DMS53 (cell line): ENCODE measurements at regions not wholly inside any gene's neighbourhood (a gene's known extent, or its start where the extent isn't known, plus 50 kb on each side); places are given as distances from the start of the nearest gene placed in this dataset.

ENCODE experiments used
- DNase-seq: peaks from one replicate; lab custom pipeline; 2025; lab: John Stamatoyannopoulos, UW

DNA sequence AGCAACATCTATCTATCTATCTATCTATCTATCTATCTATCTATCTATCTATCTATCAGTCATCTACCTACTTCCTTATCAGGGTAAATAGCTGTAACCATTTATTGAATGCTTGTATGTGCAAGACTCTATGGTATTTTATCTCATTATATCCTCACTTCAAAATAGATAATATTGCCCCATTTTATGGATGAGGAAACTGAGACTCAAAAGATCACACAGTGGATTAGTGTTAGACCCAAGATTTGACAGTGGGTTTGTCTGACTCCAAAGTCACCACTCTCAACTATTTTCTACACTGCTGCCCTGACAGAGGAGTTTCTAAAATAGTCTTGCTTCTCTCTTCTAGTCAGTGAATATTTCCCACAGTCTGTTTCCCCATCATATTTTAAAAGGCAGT lies 94.3 kb upstream of the NR3C1 start:
- DNase-seq = no peak

DNA sequence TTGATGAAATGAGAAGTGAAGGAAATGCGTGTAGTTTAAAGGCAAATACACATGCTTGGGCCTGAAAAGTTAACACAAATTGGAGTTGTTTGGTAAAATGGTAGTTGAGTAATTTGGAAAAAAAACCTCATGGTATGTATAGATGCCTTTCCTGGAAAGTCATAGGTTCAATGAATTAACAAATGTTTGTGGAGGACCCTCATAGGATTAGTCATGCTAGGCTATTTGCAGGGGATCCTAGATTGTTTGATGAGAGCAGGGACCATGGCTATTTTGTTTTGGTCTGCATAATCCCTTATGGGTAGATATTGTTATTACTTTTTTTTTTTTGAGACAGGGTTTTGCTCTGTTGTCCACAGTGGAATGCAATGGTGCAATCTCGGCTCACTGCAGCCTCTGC lies 93.5 kb upstream of the NR3C1 start:
- DNase-seq = no peak

DNA sequence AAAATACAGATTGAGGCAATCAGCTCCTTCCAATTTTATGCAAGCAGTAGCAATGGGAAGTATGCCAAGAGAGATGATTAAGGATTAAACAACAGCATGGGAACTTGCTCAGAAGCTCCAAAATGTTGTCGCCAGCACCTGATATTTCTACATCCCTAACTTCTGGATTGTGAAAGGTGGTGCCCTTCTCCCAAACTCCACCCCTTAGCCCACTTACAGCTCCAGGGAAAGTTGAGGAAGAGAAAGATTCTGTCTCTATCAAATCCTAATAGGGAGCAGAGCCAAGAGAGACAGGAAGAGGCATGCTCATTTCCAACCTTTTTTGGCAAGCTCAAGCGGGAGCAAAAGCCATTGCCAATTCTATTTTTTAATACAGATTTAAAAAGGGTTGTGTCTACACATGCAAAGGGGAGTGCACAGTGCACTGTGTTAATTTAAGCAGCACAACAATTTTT lies 92.4 kb upstream of the NR3C1 start:
- DNase-seq = no peak

DNA sequence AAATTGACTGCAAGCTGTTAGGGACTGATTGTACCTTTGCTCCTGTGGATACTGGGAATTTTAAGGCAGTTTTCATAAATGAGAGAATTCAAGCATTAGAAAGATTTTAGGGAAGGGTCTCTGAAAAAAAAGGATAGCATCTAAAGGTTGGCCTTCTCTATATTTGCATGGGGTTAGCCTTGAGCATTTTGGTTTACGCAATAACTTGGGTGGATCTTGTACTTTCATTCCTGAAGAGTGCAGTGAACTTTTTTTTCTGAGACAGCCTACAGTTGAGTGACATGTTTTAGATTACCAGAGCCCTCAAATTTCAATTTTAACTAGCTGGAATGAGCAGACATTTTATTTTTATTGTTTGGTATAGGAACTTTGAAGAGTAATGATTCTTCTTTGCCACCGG lies 91.6 kb upstream of the NR3C1 start:
- DNase-seq = no peak

GRCh38 chr5:143494595-143494994 lies 91.1 kb upstream of the NR3C1 start:
- DNase-seq = no peak

- DNase-seq = no peak
Measured at GRCh38 chr5:143494162-143494561, 90.7 kb upstream of the NR3C1 start.

DNA sequence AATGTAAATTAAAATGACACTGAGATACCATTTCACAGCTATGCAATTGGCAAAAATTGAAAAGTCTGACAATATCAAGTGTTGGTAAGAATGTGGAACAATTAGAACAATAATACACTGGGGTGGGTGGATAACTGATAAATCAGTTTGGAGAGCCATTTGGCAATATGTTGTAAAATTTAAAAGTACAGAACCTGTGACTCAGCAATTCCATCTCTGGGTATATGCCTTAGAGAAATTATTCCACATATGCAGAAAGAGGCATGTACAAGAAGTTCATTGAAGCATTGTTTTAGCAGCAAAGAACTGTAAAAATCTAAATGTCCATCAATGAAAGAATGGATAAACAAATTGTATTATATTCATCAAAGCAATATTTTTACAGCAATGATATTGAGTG lies 89.3 kb upstream of the NR3C1 start:
- DNase-seq = no peak

DNA sequence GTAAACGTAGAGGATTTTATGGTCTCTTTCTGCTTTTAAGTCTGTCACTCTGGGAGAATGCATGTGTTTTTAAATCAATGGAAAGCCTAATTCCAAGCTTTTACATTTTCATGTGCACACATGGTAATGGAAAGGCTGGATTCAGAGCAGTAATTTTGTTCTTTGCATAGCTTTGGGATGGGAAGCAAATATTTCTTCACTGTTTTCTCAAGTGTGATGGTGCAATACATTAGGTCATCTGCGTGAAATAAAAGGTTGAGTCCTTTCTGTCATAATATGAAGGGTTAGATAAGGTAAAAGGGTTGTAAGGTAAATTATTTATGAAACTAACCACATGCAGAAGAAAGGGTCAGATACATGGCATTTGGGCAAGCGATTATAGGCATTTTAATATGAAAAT lies 88.2 kb upstream of the NR3C1 start:
- no peak for DNase-seq

GRCh38 chr5:143488381-143488780 lies 84.9 kb upstream of the NR3C1 start:
- no peak for DNase-seq

- DNase-seq = no peak
Measured at GRCh38 chr5:143484601-143485000, 81.1 kb upstream of the NR3C1 start.

DNA sequence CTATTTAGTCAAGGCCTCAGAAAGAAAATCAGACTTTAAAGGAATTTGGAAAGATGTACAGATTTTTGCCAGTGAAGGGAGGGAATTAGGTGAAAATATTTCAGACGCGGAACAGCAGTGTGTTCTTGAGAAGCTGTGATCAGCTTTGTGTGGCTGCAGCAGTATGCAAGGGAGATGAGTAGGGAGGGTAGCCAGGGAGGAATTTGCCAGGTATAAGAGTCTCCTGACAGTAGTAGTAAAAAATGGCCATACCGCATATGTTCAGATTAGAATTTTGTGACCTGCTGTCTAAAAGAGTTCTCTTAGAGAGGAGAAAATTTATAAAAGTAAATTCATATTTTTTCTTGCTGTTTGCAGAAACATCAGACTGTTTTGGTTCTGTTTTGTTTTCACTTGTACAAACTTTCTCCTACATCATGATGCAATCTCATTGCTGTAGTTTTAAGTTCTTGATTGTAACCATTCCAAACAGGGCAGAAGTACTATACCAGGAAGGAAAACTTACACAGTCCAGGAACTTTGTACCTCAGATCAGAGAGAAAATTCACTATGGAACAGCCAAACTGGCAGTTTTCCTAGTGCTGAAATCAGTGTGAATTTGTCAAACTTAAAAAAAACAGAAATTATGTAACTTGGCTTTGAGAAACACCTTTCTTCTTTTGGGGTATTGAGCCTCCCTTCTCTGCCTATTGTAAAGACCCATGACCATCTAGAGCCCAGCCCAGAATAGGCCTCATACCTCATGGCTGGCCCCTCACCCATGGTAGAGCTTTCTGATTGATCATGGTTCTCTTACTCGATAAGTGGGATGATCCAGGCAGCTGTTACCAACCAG lies 78.4 kb upstream of the NR3C1 start:
- DNase-seq = no peak

GRCh38 chr5:143480001-143480400 lies 76.5 kb upstream of the NR3C1 start:
- no peak for DNase-seq

GRCh38 chr5:143479394-143479793 lies 75.9 kb upstream of the NR3C1 start:
- peak; percentile 70 for DNase-seq

DNA sequence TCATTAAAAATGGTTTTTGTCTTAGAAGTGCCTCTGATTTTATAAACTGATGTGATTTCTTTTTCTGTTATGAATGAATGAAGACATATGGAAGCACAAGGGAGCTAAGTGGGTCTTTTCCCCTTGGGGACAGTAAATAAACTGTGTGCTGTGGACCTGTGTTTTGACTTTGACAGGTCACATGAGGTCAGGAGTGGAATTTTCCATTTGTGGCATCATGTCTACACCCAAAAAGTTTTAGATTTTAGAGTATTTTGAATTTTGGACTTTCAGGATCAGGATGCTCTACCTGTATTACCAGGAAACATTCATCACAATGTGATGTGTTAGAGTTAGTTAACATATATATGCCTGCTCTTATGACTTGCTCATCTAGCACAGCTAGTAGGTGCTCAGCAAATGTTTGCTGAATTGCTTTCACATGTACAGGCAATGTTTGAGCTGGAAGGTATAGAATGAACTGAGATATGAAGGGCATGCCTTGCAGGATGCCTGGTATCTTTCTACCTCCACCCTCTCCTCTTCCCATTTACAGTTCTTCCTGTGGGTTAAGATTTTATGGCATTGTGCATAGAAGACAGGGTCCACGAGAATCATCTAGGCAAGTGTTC lies 73.2 kb upstream of the NR3C1 start:
- DNase-seq = no peak

GRCh38 chr5:143474616-143475015 lies 71.1 kb upstream of the NR3C1 start:
- no peak for DNase-seq

DNA sequence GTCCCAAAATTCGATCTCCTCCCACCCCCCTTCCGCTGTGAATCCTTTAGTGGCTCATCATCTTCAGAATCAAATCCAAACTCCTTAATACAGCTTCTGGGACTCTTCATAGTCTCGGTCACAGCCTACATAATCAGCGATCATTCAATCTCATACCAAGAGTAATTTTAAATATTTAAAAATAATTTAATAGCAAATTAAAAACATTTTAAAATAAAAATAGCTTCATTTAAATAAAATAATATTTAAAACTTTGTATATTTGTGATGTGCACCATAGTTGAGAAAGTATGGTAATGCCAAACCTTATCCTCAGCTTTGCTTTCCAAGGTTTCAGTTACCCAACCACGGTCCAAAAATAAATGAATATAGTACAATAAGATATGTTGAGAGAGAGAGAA lies 70.0 kb upstream of the NR3C1 start:
- no peak for DNase-seq

GRCh38 chr5:143472576-143472975 lies 69.1 kb upstream of the NR3C1 start:
- no peak for DNase-seq

- no peak for DNase-seq
Measured at GRCh38 chr5:143471666-143472464, 68.4 kb upstream of the NR3C1 start.

- DNase-seq = no peak
Measured at GRCh38 chr5:143471041-143471509, 67.6 kb upstream of the NR3C1 start.

GRCh38 chr5:143470120-143470519 lies 66.6 kb upstream of the NR3C1 start:
- DNase-seq = no peak

DNA sequence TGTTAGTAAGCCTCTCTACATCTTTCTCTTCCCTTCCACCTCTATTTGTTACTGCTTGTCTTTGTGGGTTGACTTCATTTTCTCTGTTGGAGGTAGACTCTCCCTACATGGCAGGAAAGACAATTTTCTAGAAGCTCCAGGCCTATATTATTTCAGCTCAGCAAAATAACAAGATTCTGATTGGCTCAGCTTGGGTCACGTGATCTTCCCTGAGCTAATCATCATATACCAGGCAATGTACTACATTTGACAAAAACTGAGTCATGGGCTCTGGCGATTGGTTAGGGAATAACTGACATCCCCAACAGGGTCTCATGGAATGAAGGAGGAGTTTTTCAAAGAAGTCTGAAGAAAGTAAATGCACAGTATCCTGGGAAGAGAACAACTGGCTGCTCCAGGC lies 65.6 kb upstream of the NR3C1 start:
- no peak for DNase-seq

GRCh38 chr5:143466632-143467031 lies 63.1 kb upstream of the NR3C1 start:
- DNase-seq = no peak
